Fibroblast of the aortic adventitia (primary cell): ENCODE measurements at regions not wholly inside any gene's neighbourhood (a gene's known extent, or its start where the extent isn't known, plus 50 kb on each side); places are given as distances from the start of the nearest gene placed in this dataset.

Experiments
- DNase-seq: peaks from one replicate; pipeline ENCODE4 v3.0.0-alpha.2; 2010; ENCODE audit warnings: low read depth
- H3K4me3 ChIP-seq: 2 replicates; pipeline ENCODE4 v1.5.1; 2011; ENCODE audit warnings: low read depth, mild to moderate bottlenecking, control low read depth, low read length, moderate library complexity
- CTCF ChIP-seq: IDR thresholded peaks from 2 replicates; pipeline ENCODE4 v1.5.1; 2011; ENCODE audit warnings: mild to moderate bottlenecking, low read length, control low read depth, inconsistent platforms; ENCODE audit not compliant: insufficient read depth

- DNase-seq: no peak
- TF ChIP-seq CTCF: no peak
- no peak overlapping the region for H3K4me3 ChIP-seq
Observed at GRCh38 chr12:13387101-13387500, 190.6 kb downstream of the EMP1 start.

GRCh38 chr12:13386323-13387039, 190.0 kb downstream of the EMP1 start:
- no peak overlapping the region for H3K4me3 ChIP-seq
- TF ChIP-seq CTCF: no peak
- no peak for DNase-seq

- H3K4me3 ChIP-seq: no peak overlapping the region
- no peak for DNase-seq
- TF ChIP-seq CTCF: no peak
Observed at GRCh38 chr12:13383379-13383778, 186.9 kb downstream of the EMP1 start.

- no peak for DNase-seq
- no peak for TF ChIP-seq CTCF
- no peak overlapping the region for H3K4me3 ChIP-seq
Observed at GRCh38 chr12:13380297-13380696, 183.8 kb downstream of the EMP1 start.

GRCh38 chr12:13379531-13380188, 183.1 kb downstream of the EMP1 start:
- no peak overlapping the region for H3K4me3 ChIP-seq
- no peak for TF ChIP-seq CTCF
- DNase-seq: no peak

GRCh38 chr12:13377698-13378097, 181.2 kb downstream of the EMP1 start:
- no peak for DNase-seq
- TF ChIP-seq CTCF: no peak
- H3K4me3 ChIP-seq: no peak overlapping the region
